GM18508 (cell line): ENCODE measurements at regions not wholly inside any gene's neighbourhood (a gene's known extent, or its start where the extent isn't known, plus 50 kb on each side); places are given as distances from the start of the nearest gene placed in this dataset.
"Not testable (repeated sequence)": the region's sequence is repeated elsewhere in the genome, so short reads cannot be mapped to it uniquely, and the experiment has no call there.

Experiments used
- ATAC-seq: cut with Tn5 transposase; IDR thresholded peaks from one replicate; pipeline ENCODE4 v1.9.1; 2021; ENCODE audit warnings: moderate number of reproducible peaks; ENCODE audit not compliant: insufficient read depth, unreplicated experiment

DNA sequence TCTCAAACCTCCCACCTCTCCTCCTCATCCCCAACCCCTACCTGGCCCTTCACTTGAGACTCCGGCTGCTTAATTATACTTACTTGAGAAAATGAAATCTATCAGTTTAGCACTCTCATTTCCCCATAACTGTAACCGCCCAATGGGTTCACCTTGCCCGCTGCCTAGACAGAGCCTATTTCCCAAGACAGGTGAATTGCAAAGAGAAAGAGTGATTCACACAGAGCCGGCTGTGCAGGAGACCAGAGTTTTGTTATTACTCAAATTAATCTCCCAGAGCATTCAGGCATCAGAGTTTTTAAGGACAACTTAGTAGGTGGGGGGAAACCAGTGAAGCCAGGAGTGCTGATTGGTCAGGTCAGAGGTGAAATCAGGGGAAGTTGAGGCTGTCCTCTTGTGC lies 301.4 kb upstream of the CDYL start:
- no peak for ATAC-seq

DNA sequence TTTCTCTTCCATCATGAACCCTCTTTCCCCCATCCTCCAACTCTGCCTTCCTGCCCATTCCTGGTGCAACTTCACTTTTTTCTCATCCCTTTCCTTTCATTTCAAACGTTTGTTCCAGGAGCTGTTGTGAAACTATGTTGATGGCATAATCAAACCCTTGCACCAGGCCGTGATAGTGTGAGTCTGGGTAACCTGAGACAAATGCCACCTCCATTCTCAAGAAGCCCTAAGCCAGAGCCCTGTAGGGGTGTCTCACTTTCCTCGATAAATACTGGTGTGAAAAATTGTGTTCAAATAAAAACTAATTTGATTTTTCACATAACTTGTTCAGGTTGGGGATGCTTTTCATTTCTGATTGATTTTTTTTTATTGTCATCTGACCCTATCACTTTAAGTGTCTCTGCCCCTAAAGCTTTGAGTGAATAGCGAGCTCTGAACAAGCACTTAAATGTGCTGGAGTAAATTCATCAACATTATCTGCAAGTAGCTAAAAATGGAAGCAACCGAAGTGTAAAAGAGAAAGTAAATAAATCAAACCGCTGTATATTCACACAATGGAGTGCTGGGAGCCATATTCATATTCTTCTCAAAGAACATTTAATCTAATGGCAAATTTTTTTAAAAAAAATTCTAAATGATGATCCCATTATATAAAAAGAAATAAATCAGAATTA lies 303.1 kb upstream of the CDYL start:
- no peak for ATAC-seq

DNA sequence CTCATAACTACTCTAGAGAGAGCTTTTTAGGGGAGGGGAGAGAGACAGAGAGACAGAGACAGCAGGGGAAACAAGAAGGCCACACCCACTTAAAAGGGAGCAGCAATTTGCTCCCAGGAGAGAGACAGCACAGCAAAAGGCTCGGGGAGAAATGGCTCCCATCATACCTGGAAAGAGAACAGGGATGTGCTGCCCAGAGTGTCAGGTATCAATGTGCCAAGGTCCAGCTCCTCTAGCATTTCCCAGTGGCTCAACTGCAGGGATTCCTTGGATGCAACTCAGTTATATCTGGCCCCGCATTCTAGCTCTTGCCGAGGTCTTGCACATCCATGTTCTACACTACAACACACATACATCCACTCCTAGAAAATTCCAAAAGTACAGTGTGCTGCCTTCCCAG lies 304.0 kb upstream of the CDYL start:
- no peak for ATAC-seq

DNA sequence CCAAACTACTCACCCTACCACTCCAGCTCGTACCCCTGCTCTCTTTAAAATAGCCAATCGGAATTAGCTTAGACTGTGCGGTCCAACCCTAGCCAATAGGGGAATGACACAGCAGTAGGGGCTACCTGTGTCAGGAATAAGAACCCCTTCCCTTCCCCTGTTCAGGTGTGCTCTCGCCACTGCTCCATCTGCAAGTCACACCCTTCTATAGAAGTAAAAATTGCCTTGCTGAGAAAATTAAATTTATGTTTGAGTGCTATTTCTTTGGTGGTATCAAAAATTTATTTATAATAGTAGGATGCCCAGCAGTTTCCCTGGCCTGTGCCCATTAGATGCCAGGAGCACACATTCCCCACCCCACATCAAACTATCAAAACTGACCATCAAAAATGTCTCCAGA lies 304.7 kb upstream of the CDYL start:
- not testable (repeated sequence) for ATAC-seq

DNA sequence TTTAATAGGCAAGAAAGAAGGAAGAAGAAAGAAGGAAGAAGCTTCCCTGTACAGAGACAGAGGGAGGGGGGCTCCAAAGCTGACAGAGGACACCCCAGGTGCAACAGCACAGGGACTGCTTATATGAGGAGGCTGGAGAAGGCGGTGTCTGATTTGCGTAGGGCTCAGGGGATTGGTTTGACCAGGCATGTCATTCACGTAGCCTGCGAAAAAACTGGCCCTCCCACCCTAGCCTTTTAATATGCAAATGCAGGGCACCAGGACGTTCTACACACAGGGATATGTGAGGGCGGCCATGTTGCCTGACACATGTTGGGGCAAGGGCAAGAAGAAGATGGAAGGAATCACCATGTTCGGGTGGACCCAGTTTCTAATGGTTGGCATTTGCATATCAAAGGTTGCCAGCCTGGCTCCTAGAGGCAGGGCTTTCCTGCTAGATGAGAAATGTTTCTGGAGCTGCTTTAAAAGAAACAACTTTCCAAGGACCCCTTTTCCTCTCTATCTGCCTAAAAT lies 305.4 kb upstream of the CDYL start:
- no peak for ATAC-seq

DNA sequence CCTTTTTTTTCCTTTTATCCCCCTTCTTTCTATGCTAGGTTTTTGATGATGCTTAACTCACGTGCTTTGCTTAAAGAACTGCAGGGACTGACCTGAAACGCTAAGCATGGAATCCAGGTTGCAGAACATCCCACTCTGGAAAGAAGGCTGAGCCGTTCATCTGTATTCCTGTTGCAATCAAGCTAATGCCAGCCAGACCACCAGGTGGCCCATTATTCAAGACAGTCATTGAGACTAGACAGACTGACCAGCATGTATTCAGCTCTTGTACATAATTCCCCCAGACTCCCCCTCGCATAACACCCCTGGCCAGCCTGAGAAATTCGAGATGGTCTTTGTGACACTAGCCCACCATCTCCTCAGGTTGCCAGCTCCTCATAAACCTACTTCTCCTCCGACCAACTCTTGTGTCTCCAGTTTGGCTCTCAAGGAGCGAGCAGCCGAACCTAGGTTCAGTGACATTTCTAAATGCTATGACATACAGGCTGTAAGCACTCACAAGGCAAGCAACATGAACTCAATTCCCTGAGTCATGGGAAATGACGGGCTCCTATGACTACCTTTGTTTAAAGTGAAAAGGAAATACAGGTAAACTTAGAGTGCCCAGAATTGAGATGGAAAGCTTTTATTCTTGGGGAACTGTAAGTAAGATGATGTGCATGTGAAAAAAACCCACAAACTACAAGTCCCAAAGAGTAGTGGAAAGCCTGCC lies 309.3 kb upstream of the CDYL start:
- ATAC-seq: no peak

DNA sequence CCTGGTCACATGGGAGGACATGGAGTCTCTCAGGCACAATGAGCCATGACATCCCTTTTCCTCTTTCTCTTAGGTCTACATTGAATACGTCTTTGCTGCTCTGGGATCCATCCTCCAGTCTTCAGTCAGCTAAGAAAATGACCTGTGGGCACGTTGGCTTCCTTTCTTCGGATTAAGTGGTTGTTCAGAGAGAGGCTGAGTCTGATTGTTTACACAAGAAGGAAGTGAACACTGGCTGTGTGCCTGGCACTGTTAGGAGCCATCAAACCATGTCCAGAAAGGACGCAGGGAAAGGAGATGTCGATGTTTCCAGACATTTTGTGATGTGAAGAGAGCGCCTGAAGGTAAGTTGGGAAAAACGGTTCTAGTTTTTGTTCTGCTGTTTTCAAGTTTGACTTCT lies 309.9 kb upstream of the CDYL start:
- no peak for ATAC-seq

DNA sequence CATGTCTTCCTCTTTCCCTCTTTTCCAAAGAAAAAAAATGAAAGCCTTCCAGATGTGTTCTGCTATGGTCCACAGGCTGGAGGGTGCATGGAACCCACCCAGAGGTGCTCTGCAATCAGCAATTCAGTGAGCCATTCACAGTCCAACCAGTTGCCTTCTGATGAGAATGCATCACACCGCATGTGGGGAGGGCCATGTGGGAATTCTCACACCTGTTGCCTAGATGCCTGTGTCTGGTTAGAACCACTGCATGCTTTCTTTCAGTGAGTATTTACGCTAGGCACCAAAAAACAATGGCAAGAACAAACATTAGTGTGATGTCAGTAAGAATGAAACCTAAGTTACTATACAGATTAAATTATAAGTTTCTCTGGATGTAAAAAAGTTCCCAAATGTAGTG lies 311.6 kb upstream of the CDYL start:
- ATAC-seq: no peak

DNA sequence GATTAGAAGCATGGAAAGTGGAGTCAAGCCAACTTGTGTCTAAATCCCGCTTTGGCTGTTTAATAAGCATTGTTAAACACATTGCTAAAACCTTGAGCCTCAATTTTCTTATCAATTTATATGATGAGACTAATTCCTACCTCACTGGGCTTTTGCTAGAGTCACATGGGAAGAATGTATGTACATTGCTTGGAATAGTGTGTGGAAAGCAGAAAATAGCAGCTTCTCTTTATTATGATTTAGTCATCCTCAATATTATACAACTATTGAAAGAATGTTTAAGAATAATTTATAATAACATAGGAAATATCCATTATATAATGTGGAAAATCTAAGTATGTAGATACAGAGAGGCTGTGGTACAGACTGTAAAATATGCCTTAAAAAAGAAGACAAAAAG lies 313.0 kb upstream of the CDYL start:
- ATAC-seq: no peak

DNA sequence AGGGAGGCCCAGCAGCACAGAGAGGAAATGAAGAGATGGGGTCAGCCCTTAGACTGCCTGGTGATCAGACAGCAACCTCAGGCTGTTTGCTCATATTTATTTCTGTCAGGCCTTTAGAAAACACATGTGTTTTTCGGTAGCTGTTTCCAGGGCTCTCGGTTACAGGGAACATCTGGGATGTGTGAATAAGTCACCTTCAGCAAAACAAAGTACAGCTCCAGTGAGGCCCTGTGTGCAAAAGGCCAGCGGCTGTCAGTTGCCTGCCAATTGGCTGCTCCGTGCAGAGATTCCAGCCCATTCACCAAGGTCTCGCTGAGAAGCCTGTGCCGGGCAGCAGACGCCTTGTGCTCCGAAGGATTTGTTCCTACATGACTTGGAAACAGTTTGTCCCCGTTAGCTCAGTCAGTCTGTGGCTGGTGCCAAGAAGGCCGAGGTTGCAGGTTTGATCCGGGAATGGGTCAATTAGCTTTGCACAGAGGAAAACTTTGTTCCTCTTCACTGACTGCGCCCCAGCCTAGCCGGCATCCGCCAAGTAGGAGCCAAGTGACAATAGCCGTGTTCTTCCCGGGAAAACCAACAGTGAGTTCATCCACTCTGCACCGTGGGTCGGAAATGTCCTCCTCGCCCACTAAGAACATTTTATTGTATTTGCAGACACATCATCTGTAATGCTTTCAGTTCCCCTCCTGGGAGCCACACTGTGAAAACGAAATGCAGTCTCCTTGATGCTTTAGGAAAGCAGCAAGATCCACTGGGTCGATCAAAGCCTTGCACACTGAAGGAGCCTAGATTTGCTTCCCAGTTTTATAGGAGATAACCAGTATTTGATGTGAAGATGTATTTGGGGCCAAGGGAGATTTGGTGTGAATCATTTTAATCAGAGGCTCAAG lies 315.4 kb upstream of the CDYL start:
- no peak for ATAC-seq

DNA sequence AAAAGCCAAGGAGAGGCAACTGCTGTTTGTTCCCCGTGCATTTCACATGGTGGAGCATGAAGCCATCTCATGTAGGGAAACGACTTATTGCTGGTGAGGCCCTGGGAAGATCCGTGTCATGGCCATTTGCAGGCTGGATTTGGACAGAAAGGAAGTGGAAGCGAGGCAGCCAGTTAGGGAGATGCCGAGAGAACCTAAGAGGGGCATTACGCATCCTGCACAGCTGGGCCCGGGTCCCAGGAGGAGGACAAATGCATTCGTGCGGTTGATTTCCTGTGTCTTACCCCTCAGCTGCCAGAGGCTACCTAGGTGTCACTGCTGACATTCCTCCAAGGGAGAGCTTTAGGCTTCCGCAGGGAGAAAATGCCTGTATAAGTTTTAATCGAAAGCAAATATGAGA lies 316.2 kb upstream of the CDYL start:
- ATAC-seq: no peak

DNA sequence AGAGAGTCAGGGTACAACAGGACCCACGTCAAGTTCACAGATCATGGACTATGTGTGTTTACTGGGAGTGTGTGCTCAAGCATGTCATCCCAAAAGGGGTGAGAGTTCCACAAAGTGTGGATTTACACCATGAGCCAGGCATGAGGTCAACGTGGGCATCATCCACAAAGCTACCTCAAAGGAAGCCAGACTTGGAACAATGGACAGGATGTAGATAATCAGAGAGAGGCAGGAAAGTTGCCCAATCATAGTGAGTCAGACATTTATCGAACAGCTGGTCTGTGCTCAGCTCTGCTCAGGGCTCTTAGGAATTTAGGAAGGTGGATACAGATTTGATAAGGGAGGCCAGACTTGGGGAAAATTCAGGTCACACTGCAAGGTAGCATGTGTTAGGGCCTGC lies 317.2 kb upstream of the CDYL start:
- no peak for ATAC-seq

DNA sequence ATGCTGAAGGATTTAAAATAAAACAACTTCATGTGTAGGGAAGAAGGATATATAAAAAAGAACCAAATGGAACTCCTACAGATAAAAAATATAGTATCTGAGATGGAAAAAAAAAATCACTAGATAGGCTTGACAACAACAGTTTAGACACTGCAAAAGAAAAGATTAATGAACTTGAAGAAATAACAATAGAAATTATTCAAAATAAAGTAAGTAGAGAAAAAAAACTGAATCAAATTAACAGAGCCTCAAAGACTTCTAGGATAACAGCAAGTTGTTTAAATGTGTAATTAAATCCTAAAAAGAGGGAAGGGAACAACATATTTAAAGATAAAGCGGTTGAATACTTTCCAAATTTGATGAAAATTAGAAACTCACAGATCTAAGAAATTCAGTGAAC lies 316.3 kb upstream of the ECI2 start:
- ATAC-seq: no peak

DNA sequence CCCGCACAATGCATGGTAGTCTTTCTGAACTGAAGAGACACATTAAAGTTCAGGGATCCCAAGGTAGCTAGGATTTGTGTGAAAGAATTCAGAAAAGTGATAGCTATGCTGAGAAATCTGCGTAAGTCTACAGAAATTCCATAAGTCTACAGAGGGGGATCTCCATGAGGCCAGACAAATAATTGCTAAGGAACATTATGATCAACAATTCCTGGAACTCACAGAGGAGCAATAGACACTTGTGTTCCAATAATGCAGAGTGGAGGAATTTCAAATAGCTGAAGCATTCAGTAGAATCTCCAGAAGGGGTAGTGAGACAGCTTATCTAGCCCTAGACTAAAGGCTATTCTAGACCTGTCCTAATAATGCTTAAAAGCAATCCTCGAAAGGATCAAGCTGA lies 315.7 kb upstream of the ECI2 start:
- ATAC-seq: no peak

DNA sequence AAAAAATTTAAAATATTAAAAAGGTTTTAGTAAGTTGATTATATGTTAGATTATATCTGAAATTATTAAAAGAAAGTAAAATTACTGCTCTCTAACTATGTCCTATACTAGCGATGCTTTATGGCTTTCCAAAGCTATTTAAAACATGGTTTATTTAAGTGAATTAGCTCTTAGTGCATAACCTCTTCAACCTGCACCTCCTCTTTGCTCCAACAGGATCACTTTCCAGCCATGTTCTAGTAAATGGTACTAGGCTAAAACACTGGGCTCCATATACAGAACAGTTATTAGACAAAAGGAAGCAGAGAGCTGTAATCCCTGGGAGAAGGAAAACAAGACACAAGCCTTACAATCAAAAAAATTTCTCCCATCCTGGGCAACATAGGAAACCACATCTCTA lies 314.9 kb upstream of the ECI2 start:
- no peak for ATAC-seq

DNA sequence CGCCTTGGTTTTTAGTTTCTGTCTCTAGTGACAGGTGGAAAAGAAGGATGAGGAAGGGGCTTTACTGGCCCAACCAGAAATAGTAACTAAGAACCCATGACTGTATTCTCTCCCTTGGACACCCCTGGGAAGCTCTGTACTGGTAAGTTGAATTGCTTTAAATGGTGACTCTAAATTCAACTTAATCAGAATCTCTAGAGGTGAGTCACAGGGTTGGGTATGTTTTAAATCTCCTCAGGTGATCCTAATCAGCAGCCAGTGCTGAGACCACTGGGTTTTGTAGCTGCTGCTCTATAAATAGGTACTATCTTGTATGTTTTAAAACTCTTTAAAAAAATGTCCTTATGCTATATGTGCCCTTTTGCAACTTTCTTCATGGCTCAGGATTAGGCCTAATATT lies 314.0 kb upstream of the ECI2 start:
- ATAC-seq: no peak

DNA sequence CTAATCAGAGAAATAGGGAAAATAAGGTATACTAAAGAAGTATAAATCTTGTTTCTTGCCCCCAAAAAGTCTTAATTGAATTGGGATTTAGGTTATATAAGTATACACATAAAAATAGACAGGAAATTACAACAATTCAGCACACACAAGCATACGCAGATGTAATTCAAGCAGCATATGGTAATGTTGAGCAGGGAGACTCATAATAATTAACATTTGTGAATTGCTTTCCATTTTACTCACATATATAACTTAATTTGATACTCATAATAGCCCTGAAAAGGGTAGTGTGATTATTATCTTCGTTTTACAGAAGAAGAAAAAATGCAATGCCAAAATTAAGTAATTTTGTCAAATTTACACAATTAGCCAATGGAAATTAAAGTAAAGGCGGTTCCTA lies 313.5 kb upstream of the ECI2 start:
- ATAC-seq: no peak

DNA sequence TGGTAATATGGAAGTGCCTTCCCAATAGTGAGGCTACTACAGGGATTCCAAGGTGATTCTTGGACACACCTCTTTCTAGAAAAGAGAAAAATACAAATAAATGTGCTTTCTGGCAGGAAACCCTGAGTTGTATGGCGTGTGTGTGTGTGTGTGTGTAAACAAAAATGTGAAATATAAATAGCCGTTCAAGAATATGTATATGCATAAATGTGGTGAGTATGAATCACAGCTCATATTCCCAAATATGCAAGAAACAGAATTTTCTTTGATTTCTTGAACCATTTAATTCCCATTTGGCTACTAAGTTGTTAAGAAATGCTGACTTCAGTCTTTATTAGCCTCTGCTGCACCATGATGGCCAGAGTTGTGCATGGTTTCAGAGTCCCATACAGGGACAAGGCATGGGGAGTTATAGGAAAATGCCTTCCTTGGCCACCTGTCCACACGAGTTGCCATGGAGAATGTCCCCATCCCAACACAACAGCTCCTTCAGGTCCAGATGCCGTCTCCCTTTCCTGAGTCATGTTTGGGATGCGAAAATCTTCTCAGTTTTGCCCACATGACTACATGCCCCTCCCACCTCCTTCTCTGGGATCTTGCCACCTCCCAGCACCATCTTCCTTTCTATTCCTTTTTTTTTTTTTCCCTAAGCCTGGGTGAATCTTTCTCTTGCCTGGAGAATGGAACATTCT lies 312.4 kb upstream of the ECI2 start:
- no peak for ATAC-seq

DNA sequence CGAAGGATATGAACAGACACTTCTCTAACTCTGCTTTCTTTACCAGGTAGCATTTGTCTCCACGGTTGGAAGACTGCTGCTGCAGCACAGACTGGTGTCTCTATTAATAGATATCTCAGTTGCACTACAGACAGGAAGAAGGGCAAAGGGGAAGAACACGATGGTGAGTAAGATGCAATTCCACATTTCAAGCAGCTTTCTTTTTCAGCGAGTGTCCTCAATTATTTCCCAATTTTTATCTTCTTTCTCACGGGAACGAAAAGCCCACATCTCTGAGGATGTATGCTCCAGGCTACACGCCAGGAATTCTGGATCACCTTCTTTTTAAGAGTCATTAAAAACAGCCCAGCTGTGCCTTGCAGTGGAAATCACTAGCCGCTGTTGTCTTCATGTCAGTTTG lies 311.6 kb upstream of the ECI2 start:
- no peak for ATAC-seq

DNA sequence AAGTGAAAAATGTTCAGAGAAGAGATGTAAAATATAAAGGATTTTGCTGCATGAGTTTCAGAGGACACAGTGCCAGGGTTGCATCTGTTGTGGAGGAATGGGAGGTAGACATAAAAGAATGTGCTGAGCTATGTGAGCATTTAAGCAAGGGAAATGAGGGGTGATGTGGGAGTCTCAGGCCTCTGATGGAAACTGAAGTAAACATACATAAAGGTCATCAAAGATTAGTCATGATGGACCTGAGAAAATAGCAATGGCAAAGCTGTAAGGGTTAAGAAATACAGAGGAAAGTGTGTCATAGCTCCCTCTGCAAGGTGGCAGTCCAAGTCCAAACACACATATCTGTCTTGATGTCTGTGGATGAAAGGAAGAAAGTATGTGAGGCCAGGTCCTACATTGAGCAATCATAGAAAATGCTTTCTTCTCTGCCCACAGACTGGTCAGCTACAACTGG lies 306.6 kb upstream of the ECI2 start:
- ATAC-seq: no peak
